Body of pancreas (tissue), 4 donors: ENCODE measurements at regions not wholly inside any gene's neighbourhood (a gene's known extent, or its start where the extent isn't known, plus 50 kb on each side); places are given as distances from the start of the nearest gene placed in this dataset.

Experiments used
- POLR2A ChIP-seq, 3 donors: fragments of 450-650 bp; IDR thresholded peaks; one replicate each; pipeline ENCODE4 v1.6.1; 2016; ENCODE audit warnings: antibody characterized with exemption in 3 of 3, mild to moderate bottlenecking in 2 of 3
- TF ChIP-seq, protein P1 (sequence below), 7 experiments: fragments of 450-650 bp in 4 of 7; fragments of 200-600 bp in 3 of 7; sonication (generic) in 3 of 7; IDR thresholded peaks; one replicate each; pipeline ENCODE4 v1.5.1; 2016 to 2019; ENCODE audit warnings: antibody characterized with exemption in 7 of 7

DNA sequence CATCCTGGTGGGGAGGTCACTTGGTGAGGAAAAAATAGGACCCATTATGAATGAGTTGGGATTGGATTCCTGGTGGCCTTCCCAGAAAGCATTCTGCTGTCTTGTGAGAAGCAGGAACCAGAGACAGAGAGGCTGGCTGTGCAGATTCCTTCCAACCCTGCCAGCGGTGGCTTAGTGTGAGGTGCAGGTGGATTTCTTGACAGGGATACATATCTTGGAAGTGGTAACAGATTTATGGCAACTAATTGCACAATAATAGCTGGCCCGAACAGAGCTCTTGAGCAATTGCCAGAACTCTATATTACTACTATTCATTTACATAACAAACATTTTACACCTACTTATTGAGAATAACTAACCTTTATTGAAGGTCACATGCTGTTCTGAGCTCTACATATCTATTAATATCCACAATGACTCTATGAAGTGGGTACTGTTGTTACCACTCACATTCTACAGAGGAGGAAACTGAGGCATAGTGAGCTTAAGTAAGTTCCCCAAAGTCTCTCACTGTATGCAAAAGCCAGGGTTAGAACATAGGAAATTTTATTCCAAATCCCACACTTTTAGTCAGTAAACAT, 173.9 kb upstream of the SERP2 start:
- TF ChIP-seq, protein P1, sequence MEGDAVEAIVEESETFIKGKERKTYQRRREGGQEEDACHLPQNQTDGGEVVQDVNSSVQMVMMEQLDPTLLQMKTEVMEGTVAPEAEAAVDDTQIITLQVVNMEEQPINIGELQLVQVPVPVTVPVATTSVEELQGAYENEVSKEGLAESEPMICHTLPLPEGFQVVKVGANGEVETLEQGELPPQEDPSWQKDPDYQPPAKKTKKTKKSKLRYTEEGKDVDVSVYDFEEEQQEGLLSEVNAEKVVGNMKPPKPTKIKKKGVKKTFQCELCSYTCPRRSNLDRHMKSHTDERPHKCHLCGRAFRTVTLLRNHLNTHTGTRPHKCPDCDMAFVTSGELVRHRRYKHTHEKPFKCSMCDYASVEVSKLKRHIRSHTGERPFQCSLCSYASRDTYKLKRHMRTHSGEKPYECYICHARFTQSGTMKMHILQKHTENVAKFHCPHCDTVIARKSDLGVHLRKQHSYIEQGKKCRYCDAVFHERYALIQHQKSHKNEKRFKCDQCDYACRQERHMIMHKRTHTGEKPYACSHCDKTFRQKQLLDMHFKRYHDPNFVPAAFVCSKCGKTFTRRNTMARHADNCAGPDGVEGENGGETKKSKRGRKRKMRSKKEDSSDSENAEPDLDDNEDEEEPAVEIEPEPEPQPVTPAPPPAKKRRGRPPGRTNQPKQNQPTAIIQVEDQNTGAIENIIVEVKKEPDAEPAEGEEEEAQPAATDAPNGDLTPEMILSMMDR (IDR thresholded peaks at IDR 0.05) = no peak
- no peak for TF ChIP-seq POLR2A (IDR thresholded peaks at IDR 0.05)
